ENCODE measurements at regions not wholly inside any gene's neighbourhood (a gene's known extent, or its start where the extent isn't known, plus 50 kb on each side); places are given as distances from the start of the nearest gene placed in this dataset.
"Not testable (repeated sequence)": the region's sequence is repeated elsewhere in the genome, so short reads cannot be mapped to it uniquely, and the experiment has no call there.

GRCh38 chr9:41839786-41840185, 289.4 kb downstream of the CNTNAP3B start:
- H3K4me1 Mint-ChIP-seq (ENCODE audit: low read depth); H3K4me3 Mint-ChIP-seq (ENCODE audit: low read depth); H3K27ac Mint-ChIP-seq; H3K36me3 Mint-ChIP-seq (ENCODE audit: insufficient read depth); H3K27me3 Mint-ChIP-seq; H3K9me3 Mint-ChIP-seq (ENCODE audit: low read depth); DNase-seq (ENCODE audit: low spot score, unreplicated experiment): not testable (repeated sequence)

- H3K27me3 Mint-ChIP-seq; H3K36me3 Mint-ChIP-seq (ENCODE audit: insufficient read depth); DNase-seq (ENCODE audit: low spot score, unreplicated experiment); H3K4me3 Mint-ChIP-seq (ENCODE audit: low read depth); H3K9me3 Mint-ChIP-seq (ENCODE audit: low read depth); H3K27ac Mint-ChIP-seq; H3K4me1 Mint-ChIP-seq (ENCODE audit: low read depth): not testable (repeated sequence)
These were observed 290.3 kb downstream of the CNTNAP3B start for GRCh38 chr9:41838953-41839352.

- not testable (repeated sequence) for H3K4me3 Mint-ChIP-seq (ENCODE audit: low read depth); H3K4me1 Mint-ChIP-seq (ENCODE audit: low read depth); H3K9me3 Mint-ChIP-seq (ENCODE audit: low read depth); H3K27me3 Mint-ChIP-seq; DNase-seq (ENCODE audit: low spot score, unreplicated experiment); H3K36me3 Mint-ChIP-seq (ENCODE audit: insufficient read depth); H3K27ac Mint-ChIP-seq
These were observed 290.7 kb downstream of the CNTNAP3B start for GRCh38 chr9:41838562-41838851.

- not testable (repeated sequence) for H3K36me3 Mint-ChIP-seq (ENCODE audit: insufficient read depth); H3K4me1 Mint-ChIP-seq (ENCODE audit: low read depth); H3K9me3 Mint-ChIP-seq (ENCODE audit: low read depth); H3K4me3 Mint-ChIP-seq (ENCODE audit: low read depth); DNase-seq (ENCODE audit: low spot score, unreplicated experiment); H3K27me3 Mint-ChIP-seq; H3K27ac Mint-ChIP-seq
These were observed 291.3 kb downstream of the CNTNAP3B start for GRCh38 chr9:41837684-41838561.

GRCh38 chr9:41833108-41833507, 296.1 kb downstream of the CNTNAP3B start:
- DNase-seq (ENCODE audit: low spot score, unreplicated experiment); H3K4me1 Mint-ChIP-seq (ENCODE audit: low read depth); H3K36me3 Mint-ChIP-seq (ENCODE audit: insufficient read depth); H3K4me3 Mint-ChIP-seq (ENCODE audit: low read depth); H3K9me3 Mint-ChIP-seq (ENCODE audit: low read depth); H3K27ac Mint-ChIP-seq; H3K27me3 Mint-ChIP-seq: not testable (repeated sequence)

GRCh38 chr9:41824723-41825122, 304.5 kb downstream of the CNTNAP3B start:
- not testable (repeated sequence) for H3K27ac Mint-ChIP-seq; H3K9me3 Mint-ChIP-seq (ENCODE audit: low read depth); H3K27me3 Mint-ChIP-seq

GRCh38 chr9:41802706-41803105, 326.5 kb downstream of the CNTNAP3B start:
- not testable (repeated sequence) for H3K27me3 Mint-ChIP-seq; H3K27ac Mint-ChIP-seq; H3K4me1 Mint-ChIP-seq (ENCODE audit: low read depth); H3K4me3 Mint-ChIP-seq (ENCODE audit: low read depth); H3K9me3 Mint-ChIP-seq (ENCODE audit: low read depth); H3K36me3 Mint-ChIP-seq (ENCODE audit: insufficient read depth); DNase-seq (ENCODE audit: low spot score, unreplicated experiment)

More at GRCh38 chr9:41824723-41825122, 304.5 kb downstream of the CNTNAP3B start:
- not testable (repeated sequence) for H3K4me3 Mint-ChIP-seq (ENCODE audit: low read depth); H3K4me1 Mint-ChIP-seq (ENCODE audit: low read depth); H3K36me3 Mint-ChIP-seq (ENCODE audit: insufficient read depth); DNase-seq (ENCODE audit: low spot score, unreplicated experiment)

GRCh38 chr9:41798684-41799083, 330.5 kb downstream of the CNTNAP3B start:
- DNase-seq (ENCODE audit: low spot score, unreplicated experiment); H3K9me3 Mint-ChIP-seq (ENCODE audit: low read depth); H3K36me3 Mint-ChIP-seq (ENCODE audit: insufficient read depth); H3K27ac Mint-ChIP-seq; H3K4me1 Mint-ChIP-seq (ENCODE audit: low read depth); H3K4me3 Mint-ChIP-seq (ENCODE audit: low read depth); H3K27me3 Mint-ChIP-seq: not testable (repeated sequence)

- H3K27me3 Mint-ChIP-seq; DNase-seq (ENCODE audit: low spot score, unreplicated experiment); H3K36me3 Mint-ChIP-seq (ENCODE audit: insufficient read depth); H3K9me3 Mint-ChIP-seq (ENCODE audit: low read depth); H3K4me3 Mint-ChIP-seq (ENCODE audit: low read depth): not testable (repeated sequence)
- H3K4me1 Mint-ChIP-seq (ENCODE audit: low read depth), result peaks cover 23% of the 10 kb centered on the region
- peak overlapping the region; percentile 78 for H3K27ac Mint-ChIP-seq
These were observed 338.4 kb downstream of the CNTNAP3B start for GRCh38 chr9:41790719-41791363.

GRCh38 chr9:41790007-41790406, 339.2 kb downstream of the CNTNAP3B start:
- H3K4me3 Mint-ChIP-seq (ENCODE audit: low read depth); H3K27me3 Mint-ChIP-seq; DNase-seq (ENCODE audit: low spot score, unreplicated experiment); H3K9me3 Mint-ChIP-seq (ENCODE audit: low read depth); H3K27ac Mint-ChIP-seq; H3K36me3 Mint-ChIP-seq (ENCODE audit: insufficient read depth): not testable (repeated sequence)
- peaks cover 23% of the 10 kb centered on the region for H3K4me1 Mint-ChIP-seq (ENCODE audit: low read depth)

- not testable (repeated sequence) for DNase-seq (ENCODE audit: low spot score, unreplicated experiment); H3K27me3 Mint-ChIP-seq; H3K27ac Mint-ChIP-seq; H3K36me3 Mint-ChIP-seq (ENCODE audit: insufficient read depth); H3K9me3 Mint-ChIP-seq (ENCODE audit: low read depth); H3K4me3 Mint-ChIP-seq (ENCODE audit: low read depth)
- peaks cover 23% of the 10 kb centered on the region for H3K4me1 Mint-ChIP-seq (ENCODE audit: low read depth)
These were observed 339.8 kb downstream of the CNTNAP3B start for GRCh38 chr9:41789387-41789786.

GRCh38 chr9:41787951-41788350, 341.3 kb downstream of the CNTNAP3B start:
- not testable (repeated sequence) for H3K27ac Mint-ChIP-seq; H3K27me3 Mint-ChIP-seq; DNase-seq (ENCODE audit: low spot score, unreplicated experiment); H3K9me3 Mint-ChIP-seq (ENCODE audit: low read depth); H3K36me3 Mint-ChIP-seq (ENCODE audit: insufficient read depth); H3K4me3 Mint-ChIP-seq (ENCODE audit: low read depth)
- peaks cover 23% of the 10 kb centered on the region for H3K4me1 Mint-ChIP-seq (ENCODE audit: low read depth)

- H3K9me3 Mint-ChIP-seq (ENCODE audit: low read depth); H3K27me3 Mint-ChIP-seq; H3K36me3 Mint-ChIP-seq (ENCODE audit: insufficient read depth); DNase-seq (ENCODE audit: low spot score, unreplicated experiment); H3K4me3 Mint-ChIP-seq (ENCODE audit: low read depth); H3K27ac Mint-ChIP-seq: not testable (repeated sequence)
- peaks cover 23% of the 10 kb centered on the region for H3K4me1 Mint-ChIP-seq (ENCODE audit: low read depth)
These were observed 342.0 kb downstream of the CNTNAP3B start for GRCh38 chr9:41787270-41787669.

Measured in progenitor cell of endocrine pancreas (in vitro differentiated cells).